GF-D8 (cell line): ENCODE measurements at regions not wholly inside any gene's neighbourhood (a gene's known extent, or its start where the extent isn't known, plus 50 kb on each side); places are given as distances from the start of the nearest gene placed in this dataset.
"Not testable (repeated sequence)": the region's sequence is repeated elsewhere in the genome, so short reads cannot be mapped to it uniquely, and the experiment has no call there.

ENCODE experiments used
- DNase-seq: peaks from one replicate; lab custom pipeline; 2025; lab: John Stamatoyannopoulos, UW

DNA sequence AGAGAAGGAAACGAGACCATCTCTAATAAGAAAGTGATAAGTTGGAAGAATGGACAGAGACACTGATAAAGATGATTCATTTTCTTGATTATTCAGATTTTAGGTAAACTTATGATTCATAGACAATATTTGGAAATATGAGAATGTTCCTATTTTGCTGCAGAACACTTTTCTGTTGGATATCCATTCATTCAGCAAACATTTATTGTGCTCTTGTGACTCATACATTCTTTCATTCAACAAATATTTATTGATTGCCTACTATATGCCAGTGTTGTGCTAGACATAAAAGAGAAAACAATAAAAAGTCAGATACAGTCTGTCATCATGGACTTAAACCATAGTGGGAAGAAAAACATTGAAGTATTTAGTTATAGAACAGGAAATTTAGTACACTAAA is 1232.0 kb downstream of the STIM2 start:
- DNase-seq: no peak

DNA sequence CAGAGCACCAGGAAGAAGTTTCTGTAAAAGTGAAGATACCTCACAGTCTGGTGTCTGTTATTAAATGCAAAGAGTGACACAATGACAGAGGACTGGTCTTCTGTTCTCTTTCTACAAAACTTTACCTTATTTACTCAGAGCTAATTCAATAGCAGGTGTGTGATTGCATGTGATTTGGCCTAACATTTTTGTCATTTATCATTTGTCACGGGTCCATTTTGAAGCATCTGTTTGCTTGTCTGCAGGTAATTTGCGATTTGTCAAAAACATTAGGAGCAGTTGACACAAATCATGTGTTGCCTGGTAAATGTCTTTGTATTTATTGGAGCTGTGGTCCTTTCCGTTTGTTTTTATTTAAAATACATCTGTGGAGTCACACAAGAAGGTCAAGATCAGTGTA is 1232.4 kb downstream of the STIM2 start:
- DNase-seq: no peak

DNA sequence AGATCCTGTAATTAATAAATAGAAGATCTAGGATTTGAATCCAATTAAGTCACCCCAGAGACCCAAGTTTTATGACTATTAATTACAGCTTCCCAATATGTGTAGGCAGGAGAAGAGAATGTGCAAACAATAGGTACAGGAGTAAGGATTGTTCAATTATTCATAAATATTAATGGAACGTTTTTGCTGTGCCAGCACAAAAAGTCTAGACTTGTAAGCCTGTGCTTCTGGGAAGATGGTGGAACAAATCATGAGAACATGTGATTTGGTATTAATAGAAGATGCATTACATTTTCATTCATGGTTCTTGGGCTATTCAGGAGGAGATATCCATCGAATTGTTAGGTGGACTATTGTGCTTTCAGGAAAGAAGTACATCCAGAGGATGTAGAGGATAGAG is 1240.9 kb downstream of the STIM2 start:
- no peak for DNase-seq

DNA sequence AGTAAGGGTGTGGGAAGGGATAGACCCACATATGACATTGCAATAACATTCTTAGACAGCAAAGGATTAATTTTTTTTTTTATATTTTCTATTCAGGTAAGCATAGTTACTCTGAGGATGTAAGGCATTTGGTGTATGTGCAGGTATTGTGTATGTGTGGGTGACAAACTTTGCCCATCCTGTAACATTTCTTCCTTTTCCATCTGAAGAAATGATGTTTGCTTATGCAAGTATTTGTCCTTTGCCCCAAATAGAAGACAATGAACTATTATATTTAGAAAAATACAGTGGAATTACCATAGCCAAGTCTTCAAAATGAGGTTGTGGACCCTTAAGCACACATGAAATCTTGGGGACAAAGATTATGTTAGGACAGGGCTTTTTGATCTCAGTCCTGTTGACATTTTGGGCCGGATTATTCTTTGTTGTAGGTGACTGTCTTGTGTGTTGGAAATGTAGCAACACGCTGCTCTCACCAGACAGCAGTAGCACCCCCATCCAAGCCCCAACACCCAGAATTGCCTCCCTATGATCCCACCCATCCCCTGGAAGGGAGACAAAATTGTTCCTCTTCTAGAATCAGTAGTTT is 1244.7 kb downstream of the STIM2 start:
- no peak for DNase-seq

DNA sequence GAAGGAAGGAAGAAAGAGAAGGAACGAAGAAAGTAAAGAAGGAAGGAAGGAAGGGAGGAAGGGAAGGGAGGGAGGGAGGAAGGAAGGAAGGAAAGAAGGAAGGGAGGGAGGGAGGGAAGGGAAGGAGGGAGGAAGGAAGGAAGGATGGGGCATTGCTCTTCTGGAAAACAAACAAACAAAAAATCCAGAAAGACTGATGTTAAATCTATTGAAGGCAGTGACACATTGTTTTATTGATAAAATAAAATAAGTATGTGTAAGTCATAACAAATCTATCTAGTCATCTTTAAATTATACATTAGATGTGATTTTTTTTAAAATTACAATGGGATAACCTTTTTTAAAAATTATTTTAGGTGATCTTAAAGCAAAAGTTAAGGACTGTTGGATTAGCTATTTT is 1245.5 kb downstream of the STIM2 start:
- no peak for DNase-seq

DNA sequence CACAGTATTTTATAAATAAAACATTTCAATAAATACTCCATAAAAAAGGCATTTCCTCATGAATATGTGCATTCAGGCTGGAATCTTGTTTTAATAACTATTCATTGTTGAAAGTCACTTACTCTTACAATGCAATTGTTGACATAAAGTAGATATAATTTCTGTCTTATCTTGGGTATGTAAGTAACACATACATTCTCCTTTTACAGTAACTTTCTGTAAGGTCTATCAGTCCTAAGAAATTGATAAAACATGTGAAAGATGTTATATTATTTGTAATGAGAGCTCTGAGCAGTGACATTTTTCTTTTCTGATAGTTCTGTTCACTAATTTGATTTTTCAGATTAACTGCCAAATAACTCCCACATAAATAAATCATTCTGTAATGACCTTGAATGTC is 1249.2 kb downstream of the STIM2 start:
- no peak for DNase-seq

DNA sequence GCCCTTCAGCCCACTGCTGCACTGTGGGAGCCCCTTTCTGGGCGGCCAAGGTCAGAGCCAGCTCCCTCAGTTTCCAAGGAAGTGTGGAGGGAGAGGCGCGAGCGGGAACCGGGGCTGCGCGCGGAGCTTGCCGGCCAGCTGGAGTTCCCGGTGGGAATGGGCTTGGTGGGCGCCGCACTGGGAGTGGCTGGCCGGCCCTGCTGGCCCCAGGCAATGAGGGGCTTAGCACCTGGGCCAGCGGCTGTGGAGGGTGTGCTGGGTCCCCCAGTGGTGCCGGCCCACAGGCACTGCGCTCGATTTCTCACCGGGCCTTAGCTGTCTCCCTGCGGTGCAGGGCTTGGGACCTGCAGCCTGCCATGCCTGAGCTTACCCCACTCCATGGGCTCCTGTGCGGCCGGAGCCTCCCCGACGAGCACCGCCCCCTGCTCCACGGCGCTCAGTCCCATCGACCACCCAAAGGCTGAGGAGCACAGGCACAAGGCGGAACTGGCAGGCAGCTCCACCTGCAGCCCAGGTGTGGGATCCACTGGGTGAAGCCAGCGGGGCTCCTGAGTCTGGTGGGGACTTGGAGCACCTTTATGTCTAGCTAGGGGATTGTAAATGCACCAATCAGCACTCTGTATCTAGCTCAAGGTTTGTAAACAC is 1252.2 kb downstream of the STIM2 start:
- DNase-seq: not testable (repeated sequence)

DNA sequence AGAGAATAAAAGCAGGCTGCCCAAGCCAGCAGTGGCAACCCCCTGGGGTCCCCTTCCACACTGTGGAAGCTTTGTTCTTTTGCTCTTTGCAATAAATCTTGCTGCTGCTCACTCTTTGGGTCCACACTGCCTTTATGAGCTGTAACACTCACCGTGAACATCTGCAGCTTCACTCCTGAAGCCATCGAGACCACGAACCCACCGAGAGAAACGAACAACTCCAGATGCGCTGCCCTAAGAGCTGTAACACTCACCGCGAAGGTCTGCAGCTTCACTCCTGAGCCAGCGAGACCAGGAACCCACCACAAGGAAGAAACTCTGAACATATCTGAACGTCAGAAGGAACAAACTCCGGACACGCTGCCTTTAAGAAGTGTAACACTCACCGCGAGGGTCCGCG is 1252.9 kb downstream of the STIM2 start:
- not testable (repeated sequence) for DNase-seq

DNA sequence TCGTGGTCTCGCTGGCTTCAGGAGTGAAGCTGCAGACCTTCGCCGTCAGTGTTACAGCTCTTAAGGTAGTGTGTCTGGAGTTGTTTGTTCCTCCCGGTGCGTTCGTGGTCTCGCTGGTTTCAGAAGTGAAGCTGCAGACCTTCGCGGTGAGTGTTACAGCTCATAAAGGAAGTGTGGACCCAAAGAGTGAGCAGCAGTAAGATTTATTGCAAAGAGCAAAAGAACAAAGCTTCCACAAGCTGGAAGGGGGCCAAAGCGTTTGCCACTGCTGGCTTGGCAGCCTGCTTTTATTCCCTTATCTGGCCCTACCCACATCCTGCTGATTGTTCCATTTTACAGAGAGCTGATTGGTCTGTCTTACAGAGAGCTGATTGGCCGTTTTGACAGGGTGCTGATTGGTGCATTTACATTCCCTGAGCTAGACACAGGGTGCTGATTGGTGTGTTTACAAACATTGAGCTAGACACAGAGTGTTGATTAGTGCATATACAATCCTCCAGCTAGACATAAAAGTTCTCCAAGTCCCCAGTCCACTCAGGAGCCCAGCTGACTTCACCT is 1256.0 kb downstream of the STIM2 start:
- not testable (repeated sequence) for DNase-seq

DNA sequence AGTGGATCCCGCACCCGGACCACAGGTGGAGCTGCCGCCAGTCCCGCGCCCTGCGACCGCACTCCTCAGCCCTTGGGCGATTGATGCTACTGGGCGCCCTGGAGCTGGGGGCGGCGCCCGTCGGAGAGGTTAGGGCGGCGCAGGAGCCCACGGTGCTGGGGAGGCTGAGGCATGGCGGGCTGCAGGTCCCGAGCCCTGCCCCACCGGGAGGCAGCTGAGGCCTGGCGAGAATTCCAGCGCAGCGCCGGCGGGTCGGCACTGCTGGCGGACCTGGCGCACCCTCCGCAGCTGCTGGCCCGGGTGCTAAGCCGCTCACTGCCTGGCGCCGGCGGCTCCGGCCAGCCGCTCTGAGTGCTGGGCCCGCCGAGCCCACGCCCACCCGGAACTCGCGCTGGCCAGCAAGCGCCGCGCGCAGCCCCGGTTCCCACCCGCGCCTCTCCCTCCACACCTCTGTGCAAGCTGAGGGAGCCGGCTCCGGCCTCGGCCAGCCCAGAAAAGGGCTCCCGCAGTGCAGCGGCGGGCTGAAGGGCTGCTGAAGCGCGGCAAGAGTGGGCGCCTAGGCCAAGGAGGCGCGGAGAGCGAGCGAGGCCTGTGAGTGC is 1256.5 kb downstream of the STIM2 start:
- DNase-seq: no peak

DNA sequence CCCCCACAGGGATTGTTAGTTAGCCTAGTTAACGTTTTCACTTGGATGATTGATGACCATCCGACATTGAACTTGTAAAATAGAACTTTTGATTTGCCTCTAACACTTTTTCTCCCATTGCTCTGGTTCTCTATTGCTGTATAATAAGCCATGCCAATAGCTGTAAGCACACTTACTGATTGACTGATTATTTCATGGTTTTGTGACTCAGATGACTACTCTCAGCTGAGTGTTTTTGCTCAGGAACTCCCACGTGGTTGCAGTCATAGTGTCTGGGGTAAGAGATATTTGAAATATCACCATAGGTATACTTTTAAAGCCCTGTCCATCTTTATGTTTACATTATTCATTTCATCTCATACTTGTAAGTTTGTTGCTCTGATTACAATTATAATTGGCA is 1285.5 kb downstream of the STIM2 start:
- no peak for DNase-seq

DNA sequence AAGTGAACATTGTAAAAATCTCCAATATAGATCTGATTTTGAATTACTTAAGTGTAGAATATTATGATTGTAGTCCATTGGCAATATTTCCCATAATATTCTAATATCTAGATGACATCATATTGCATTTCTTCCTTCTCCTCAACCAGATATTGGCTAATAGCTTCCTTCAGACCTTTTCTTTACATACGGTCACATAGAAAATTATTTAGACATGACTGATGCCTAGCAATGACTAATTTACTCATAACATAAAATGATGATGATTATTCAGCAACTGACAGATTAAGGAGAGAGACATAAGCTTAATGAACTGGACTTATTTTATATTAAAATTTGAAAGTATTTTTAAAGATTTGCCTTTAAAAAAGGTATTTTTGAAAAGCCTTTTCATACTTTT is 1287.6 kb downstream of the STIM2 start:
- no peak for DNase-seq

DNA sequence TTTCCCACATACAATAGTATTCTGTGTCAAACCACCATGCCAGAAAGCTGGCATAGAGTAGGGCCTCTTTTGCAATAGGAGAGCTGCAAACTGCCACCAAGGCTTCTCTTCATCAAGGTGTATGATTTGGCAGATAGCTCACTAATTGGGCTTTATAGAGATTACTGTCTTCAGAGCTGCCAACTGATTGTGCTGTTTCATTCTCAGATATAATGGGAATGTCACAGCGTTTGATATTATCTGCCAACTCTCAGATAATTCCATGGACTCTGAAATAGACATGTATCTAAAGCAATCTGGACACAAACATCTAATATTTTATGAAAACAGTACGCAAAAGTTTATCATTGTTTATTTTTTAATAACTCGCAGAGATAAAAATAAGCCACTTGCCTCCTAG is 1289.1 kb downstream of the STIM2 start:
- no peak for DNase-seq

DNA sequence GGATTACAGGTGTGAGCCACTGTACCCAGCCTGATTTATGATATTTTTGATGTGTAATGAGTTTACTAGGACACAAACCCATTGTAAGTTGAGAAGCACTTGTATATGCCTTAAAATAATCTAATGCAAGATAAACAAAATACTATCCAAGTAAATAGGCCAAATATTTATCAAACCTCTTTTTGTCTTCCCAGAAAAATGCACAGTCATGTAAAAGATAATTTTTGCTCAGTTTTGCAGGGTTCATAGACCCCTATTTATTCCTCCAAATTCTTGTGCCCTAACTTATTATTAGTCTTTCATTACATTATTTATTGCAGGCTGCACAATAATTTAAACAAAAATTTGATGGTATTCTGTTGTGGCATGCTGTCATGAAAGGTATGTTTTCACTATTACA is 1290.7 kb downstream of the STIM2 start:
- no peak for DNase-seq

DNA sequence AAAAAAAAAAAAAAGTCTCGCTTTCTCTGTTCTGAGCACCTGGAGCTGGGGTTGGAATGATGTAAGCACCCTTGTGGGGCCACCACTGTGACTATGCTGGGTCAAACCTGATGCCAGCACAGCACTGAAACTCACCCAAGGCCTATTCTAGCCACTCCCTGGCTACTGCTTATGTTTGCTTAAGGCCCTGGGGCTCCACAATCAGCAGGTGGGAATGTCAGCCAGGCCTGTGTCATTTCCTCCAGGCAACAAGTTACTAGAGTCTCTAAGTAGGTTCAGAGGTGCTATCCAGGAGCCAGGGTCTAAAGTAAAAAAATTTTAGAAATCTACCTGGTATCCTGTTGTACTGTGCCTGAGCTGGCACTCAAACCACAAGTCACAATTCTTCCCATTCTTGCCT is 1306.8 kb downstream of the STIM2 start:
- no peak for DNase-seq

DNA sequence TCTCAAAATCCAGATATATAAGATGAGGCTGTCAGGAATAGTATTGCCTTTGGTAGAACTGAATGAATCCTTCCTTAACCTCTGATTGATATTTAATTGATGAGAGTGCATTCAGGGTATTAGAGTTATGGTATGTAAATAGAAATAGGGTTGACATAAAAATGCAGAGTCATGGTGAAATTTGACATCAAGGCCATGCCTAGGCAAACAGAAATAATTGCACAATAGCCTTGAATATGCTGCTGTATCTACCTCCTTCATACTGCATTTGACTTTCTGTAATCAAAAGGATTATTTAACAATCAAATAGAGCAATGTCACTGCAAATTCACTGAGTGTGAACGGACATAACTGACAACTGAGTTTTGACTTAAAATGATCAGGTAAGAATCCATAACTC is 1316.3 kb downstream of the STIM2 start:
- no peak for DNase-seq

DNA sequence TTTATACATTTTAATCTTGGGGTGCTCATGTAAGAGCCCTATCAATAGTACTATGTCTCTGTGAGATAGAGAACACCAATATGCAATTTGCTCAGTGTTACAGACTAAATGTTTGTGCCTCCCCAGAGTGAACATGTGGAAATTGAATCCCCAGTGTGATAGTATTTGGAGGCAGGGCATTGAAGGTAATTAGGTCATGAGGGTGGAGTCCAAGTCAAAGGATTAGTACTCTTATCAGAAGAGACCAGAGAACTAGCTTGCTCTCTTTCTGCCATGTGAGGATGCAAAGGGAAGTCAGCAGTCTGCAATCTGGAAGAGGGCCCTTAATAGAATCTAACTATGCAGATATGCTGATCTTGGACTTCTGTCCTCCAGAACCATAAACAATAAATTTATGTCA is 1317.0 kb downstream of the STIM2 start:
- no peak for DNase-seq

DNA sequence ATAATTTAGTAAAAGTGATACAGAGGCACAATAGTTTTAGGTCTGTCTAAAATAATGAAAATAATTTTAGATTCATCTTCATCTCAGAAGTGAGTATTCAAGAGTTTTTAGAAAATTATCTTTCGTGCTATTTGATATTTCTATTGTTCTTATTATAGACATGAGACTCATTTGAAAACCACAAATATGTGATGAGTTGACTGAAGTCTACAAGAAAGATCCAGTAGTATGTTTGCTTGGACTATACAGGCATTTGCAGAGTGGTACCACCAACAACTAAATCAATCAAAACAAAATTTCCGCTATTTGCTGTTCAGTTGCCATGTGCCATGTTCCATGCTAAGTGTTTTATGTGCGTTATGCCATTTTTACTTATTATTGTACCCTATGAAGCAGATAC is 1318.5 kb downstream of the STIM2 start:
- no peak for DNase-seq

DNA sequence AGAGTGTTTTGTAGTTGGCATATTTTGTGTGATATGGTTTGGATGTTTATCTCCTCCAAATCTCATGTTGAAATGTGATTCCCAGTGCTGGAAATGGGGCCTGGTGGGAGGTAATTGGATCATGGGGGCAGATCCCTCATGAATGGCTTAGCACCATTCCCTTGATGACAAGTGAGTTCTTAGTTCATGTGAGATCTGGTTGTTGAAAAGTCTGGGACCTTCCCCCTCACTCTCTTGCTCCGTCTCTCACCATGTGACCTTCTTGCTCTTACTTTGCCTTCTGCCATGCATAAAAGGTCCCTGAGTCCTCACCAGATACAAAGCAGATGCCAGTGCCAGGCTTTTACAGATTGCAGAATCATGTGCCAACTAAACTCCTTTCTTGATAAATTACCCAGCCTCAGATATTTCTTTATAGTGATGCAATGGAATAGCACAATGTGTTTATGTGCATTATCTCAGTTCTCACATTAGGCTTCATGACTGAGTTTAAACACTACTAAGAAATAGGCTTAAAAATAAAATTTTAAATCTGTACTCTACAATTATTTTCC is 1348.8 kb downstream of the STIM2 start:
- DNase-seq: no peak

DNA sequence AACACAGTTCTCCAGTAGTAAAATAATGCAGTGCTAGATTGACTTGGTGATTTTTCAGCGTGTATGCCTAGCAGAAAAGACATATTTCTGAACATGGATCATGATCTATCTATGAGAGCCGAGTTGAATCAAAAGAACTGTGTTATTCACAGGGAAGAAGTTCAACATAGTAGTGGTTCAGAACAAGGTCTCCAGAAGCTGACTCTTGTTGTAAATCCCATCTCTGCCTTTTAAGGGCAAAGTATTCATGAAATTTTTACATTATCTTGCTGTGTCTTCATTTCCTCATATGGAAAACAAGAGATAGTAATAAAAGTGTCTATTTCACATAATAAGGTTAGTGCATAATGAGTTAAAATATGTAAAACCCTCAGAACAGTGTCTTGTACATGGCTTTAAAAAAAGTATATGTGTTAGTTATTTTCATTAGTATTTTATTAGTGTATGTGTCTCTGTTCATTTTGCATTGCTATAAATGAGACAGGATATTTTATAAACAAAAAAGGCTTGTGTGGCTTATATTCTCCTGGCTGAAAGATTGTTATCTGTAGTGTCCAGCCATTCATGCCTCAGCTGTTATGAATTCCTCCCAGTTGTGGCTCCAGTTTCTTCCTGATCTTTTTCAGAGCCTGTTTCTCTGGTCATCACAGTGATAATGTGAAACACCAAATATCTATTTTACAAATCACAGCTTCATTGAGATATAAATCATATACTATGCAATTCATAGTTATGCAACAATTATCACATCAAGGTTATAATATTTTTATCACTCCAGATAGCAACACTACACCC is 1351.2 kb downstream of the STIM2 start:
- DNase-seq: no peak

DNA sequence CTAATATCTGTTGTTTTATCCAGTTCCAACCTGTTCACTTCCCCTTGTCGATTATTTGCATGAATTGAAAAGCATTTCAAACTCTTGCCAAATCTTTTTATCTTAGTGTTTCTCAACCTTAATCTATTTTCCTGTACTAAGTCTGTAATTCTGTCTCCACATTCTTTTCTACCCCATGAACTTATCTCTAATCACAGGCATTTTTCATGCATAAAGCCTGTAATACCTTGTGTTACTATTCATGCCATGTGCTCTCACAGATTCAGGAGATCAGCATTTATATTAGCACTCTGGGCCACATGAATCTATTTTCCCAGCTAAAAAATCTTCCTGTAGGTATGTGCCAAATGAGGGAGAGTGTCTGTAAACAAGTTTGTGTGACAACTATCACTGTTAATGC is 1360.9 kb downstream of the STIM2 start:
- DNase-seq: no peak

DNA sequence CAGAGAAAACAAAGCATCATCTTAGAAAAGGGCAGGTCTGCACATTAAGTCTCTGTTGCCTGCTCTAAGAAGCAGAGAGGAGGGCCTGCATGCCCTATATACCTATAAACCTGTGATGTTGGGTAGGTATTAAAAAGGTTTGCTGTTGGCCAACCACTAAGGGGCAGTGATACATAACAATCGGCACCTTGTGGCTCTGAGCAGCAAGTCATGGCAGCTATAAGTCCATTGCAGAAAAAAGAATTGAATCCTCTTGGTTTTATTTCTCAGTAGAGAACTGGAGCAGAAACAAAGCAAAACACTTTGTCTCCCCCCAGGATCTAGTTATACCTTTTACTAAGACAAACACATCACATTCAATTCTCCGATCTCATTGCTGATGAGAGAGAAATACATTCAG is 1364.4 kb downstream of the STIM2 start:
- no peak for DNase-seq
